Naive thymus-derived CD4-positive, alpha-beta T cell (primary cell): ENCODE measurements at regions not wholly inside any gene's neighbourhood (a gene's known extent, or its start where the extent isn't known, plus 50 kb on each side); places are given as distances from the start of the nearest gene placed in this dataset.

Source experiments
- ATAC-seq: fragments of 150-1000 bp; cut with Tn5 transposase; 2 replicates; pipeline ENCODE4 v1.10.0; 2021; ENCODE audit warnings: mild to moderate bottlenecking, moderate library complexity
- CTCF ChIA-PET: fragments of 350-600 bp; sonication (Branson Sonifier 250); formaldehyde crosslinking; loops from one replicate; lab custom pipeline; 2021; ENCODE audit warnings: antibody characterized with exemption; lab: Charles Lee
- POLR2A ChIA-PET: fragments of 350-600 bp; sonication (Branson Sonifier 250); formaldehyde crosslinking; loops from one replicate; lab custom pipeline; 2021; ENCODE audit warnings: antibody characterized with exemption, inconsistent platforms; lab: Charles Lee
- DNase-seq, 9 donors: peaks; one replicate each; pipeline versions ENCODE4 v3.0.0 to v3.0.0-alpha.2; 2020 to 2022; ENCODE audit warnings: mixed read lengths in 1 of 9
- H3K27ac ChIP-seq: one replicate; pipeline ENCODE4 v1.7.0; 2013; ENCODE audit warnings: mild to moderate bottlenecking, low read depth, low read length, moderate library complexity
- H3K27me3 ChIP-seq, 2 donors: one replicate each; pipeline ENCODE4 v1.7.0; 2013; ENCODE audit warnings: low read length in 2 of 2, mild to moderate bottlenecking in 2 of 2, moderate library complexity in 2 of 2; ENCODE audit not compliant: control insufficient read depth in 2 of 2, insufficient read depth in 2 of 2
- H3K36me3 ChIP-seq, 3 experiments: 1 replicate in 2 of 3; 2 replicates in 1 of 3; pipeline ENCODE4 v1.7.0; 2013; ENCODE audit warnings: low read length in 3 of 3, mild to moderate bottlenecking in 3 of 3, moderate library complexity in 1 of 3; ENCODE audit not compliant: insufficient read depth in 3 of 3, control insufficient read depth in 2 of 3
- H3K4me1 ChIP-seq, 2 donors: one replicate each; pipeline ENCODE4 v1.7.0; 2013; ENCODE audit warnings: low read length in 2 of 2, mild to moderate bottlenecking in 2 of 2, moderate library complexity in 1 of 2; ENCODE audit not compliant: control insufficient read depth in 2 of 2, insufficient read depth in 2 of 2
- H3K4me3 ChIP-seq: 2 replicates; pipeline ENCODE4 v1.7.0; 2013; ENCODE audit warnings: mild to moderate bottlenecking, low read length
- H3K9me3 ChIP-seq, 3 experiments: 1 replicate in 2 of 3; 2 replicates in 1 of 3; pipeline ENCODE4 v1.7.0; 2013; ENCODE audit warnings: low read length in 3 of 3; ENCODE audit not compliant: control insufficient read depth in 2 of 3
- H3K27ac Mint-ChIP-seq, 9 donors: one replicate each; pipeline ENCODE4 v1.8.0; 2020 to 2022; ENCODE audit warnings: mixed read lengths in 9 of 9, mild to moderate bottlenecking in 8 of 9, moderate library complexity in 5 of 9, inconsistent platforms in 2 of 9
- H3K27me3 Mint-ChIP-seq, 5 donors: one replicate each; pipeline ENCODE4 v1.8.0; 2021 to 2022; ENCODE audit warnings: mixed read lengths in 5 of 5, mild to moderate bottlenecking in 1 of 5
- H3K36me3 Mint-ChIP-seq, 5 donors: one replicate each; pipeline ENCODE4 v1.8.0; 2020 to 2022; ENCODE audit warnings: mixed read lengths in 5 of 5, mild to moderate bottlenecking in 3 of 5, inconsistent platforms in 1 of 5
- H3K4me1 Mint-ChIP-seq, 7 donors: one replicate each; pipeline ENCODE4 v1.8.0; 2020 to 2022; ENCODE audit warnings: mixed read lengths in 7 of 7, mild to moderate bottlenecking in 3 of 7, inconsistent platforms in 1 of 7
- H3K4me3 Mint-ChIP-seq, 10 donors: one replicate each; pipeline ENCODE4 v1.8.0; 2020 to 2022; ENCODE audit warnings: mild to moderate bottlenecking in 10 of 10, mixed read lengths in 10 of 10, moderate library complexity in 6 of 10, inconsistent platforms in 2 of 10
- H3K9me3 Mint-ChIP-seq, 11 donors: one replicate each; pipeline ENCODE4 v1.8.0; 2020 to 2022; ENCODE audit warnings: mixed read lengths in 11 of 11, mild to moderate bottlenecking in 4 of 11, inconsistent platforms in 1 of 11, moderate library complexity in 1 of 11
- intact Hi-C, 2 donors: fragments of 100-400 bp; cut with micrococcal nuclease; formaldehyde crosslinking; loops; one replicate each; pipeline ENCODE4 v1.15.1; 2023

- Mint-ChIP-seq H3K4me1 (no peaks in the 10 kb centered on the region), H3K4me3 (no peak overlapping the region), H3K36me3 (peaks cover 0 to 4% (median 0%) of the 10 kb centered on the region in 5 donors), H3K27ac (no peak overlapping the region), H3K9me3 (peaks cover 0 to 11% (median 3%) of the 10 kb centered on the region in 11 donors), H3K27me3 (peaks cover 0 to 24% (median 4%) of the 10 kb centered on the region in 5 donors)
- intact Hi-C loops: no loop called here
- ChIA-PET POLR2A (no interaction called here), CTCF (interaction anchor here (0.6 kb wide), 1 partner anchor 1967 kb away, joined by 3 read pairs; no protein-coding TSS in a partner anchor)
- no peak overlapping the region for H3K4me3 ChIP-seq
- ATAC-seq (no peak), DNase-seq (no peak)
- H3K27me3 ChIP-seq: no peaks in the 10 kb centered on the region
- H3K36me3 ChIP-seq: no peaks in the 10 kb centered on the region
- no peaks in the 10 kb centered on the region for H3K4me1 ChIP-seq
- H3K9me3 ChIP-seq: no peaks in the 10 kb centered on the region
- no peak overlapping the region for H3K27ac ChIP-seq
Measured at GRCh38 chr12:58225203-58225877, 284.0 kb downstream of the ATP23 start.

GRCh38 chr12:58233886-58234285 lies 292.5 kb downstream of the ATP23 start:
- peaks cover 0 to 10% (median 6%) of the 10 kb centered on the region in 11 donors for H3K9me3 Mint-ChIP-seq
- H3K4me1 ChIP-seq: no peaks in the 10 kb centered on the region
- no peak overlapping the region for H3K27ac ChIP-seq
- H3K36me3 Mint-ChIP-seq: peaks cover 0 to 4% (median 0%) of the 10 kb centered on the region in 5 donors
- H3K4me3 Mint-ChIP-seq: no peak overlapping the region
- H3K4me1 Mint-ChIP-seq: no peaks in the 10 kb centered on the region
- POLR2A ChIA-PET: no interaction called here
- CTCF ChIA-PET: no interaction called here
- H3K9me3 ChIP-seq: no peaks in the 10 kb centered on the region
- DNase-seq: no peak
- H3K36me3 ChIP-seq: no peaks in the 10 kb centered on the region
- no peaks in the 10 kb centered on the region for H3K27me3 ChIP-seq
- no peak overlapping the region for H3K27ac Mint-ChIP-seq
- ATAC-seq: no peak
- intact Hi-C loops: no loop called here
- H3K4me3 ChIP-seq: no peak overlapping the region
- H3K27me3 Mint-ChIP-seq: peaks cover 0 to 48% (median 25%) of the 10 kb centered on the region in 5 donors

DNA sequence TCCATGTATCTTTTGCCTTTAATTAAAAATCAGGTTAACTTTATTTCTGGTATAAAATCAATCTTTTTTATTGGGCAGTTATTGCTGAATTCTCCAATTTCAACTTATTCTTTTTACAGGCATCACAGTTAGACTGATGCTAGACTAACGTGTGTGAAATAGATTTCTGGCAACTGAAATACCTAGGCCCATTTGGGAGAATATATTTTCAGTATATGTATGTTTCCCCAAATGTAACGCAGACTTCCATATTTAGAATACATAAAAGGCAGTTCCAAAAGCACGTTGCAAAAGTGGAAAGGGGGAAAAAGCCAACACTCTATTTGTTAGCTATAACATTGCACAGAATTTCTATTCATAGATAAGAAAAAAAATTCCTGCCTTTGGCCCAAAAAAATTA lies 297.0 kb downstream of the ATP23 start:
- Histone ChIP-seq H3K9me3 (no peaks in the 10 kb centered on the region), H3K27me3 (no peaks in the 10 kb centered on the region), H3K36me3 (no peaks in the 10 kb centered on the region), H3K4me3 (no peak overlapping the region), H3K4me1 (no peaks in the 10 kb centered on the region), H3K27ac (no peak overlapping the region)
- H3K27ac Mint-ChIP-seq: no peak overlapping the region
- ATAC-seq: no peak
- no peaks in the 10 kb centered on the region for H3K4me1 Mint-ChIP-seq
- H3K27me3 Mint-ChIP-seq: peaks cover 0 to 50% (median 37%) of the 10 kb centered on the region in 5 donors
- no peaks in the 10 kb centered on the region for H3K36me3 Mint-ChIP-seq
- intact Hi-C loops: no loop called here
- ChIA-PET POLR2A (no interaction called here), CTCF (no interaction called here)
- no peak for DNase-seq
- H3K4me3 Mint-ChIP-seq: no peak overlapping the region
- peaks cover 0 to 4% (median 0%) of the 10 kb centered on the region in 11 donors for H3K9me3 Mint-ChIP-seq

DNA sequence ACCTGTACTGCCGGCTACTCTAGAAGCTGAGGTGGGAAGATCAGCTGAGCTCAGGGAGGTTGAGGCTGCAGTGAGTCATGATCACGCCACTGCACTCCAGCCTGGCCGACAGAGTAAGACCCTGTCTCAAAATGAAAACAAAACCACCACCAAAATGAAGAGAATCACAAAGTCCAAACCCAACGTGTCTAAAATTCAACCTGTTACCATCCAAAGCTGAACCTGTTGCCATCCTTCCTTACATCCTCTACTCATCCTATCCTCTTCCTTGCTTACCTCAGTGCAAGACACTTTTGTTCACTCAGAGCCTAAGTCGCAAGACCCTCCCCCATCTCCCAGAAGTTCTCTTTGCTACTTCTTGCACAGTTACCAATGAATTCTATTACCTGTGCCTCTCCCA lies 299.7 kb downstream of the ATP23 start:
- no peak overlapping the region for H3K4me3 ChIP-seq
- no peak overlapping the region for H3K4me3 Mint-ChIP-seq
- H3K36me3 Mint-ChIP-seq: no peaks in the 10 kb centered on the region
- no peaks in the 10 kb centered on the region for H3K27me3 ChIP-seq
- H3K9me3 ChIP-seq: no peaks in the 10 kb centered on the region
- no peak overlapping the region for H3K27ac Mint-ChIP-seq
- ChIA-PET POLR2A (no interaction called here), CTCF (no interaction called here)
- peaks cover 0 to 4% (median 0%) of the 10 kb centered on the region in 11 donors for H3K9me3 Mint-ChIP-seq
- H3K27me3 Mint-ChIP-seq: peaks cover 0 to 39% (median 24%) of the 10 kb centered on the region in 5 donors
- H3K4me1 Mint-ChIP-seq: no peaks in the 10 kb centered on the region
- ATAC-seq: no peak
- no peaks in the 10 kb centered on the region for H3K4me1 ChIP-seq
- intact Hi-C loops: no loop called here
- no peaks in the 10 kb centered on the region for H3K36me3 ChIP-seq
- H3K27ac ChIP-seq: no peak overlapping the region
- no peak for DNase-seq

DNA sequence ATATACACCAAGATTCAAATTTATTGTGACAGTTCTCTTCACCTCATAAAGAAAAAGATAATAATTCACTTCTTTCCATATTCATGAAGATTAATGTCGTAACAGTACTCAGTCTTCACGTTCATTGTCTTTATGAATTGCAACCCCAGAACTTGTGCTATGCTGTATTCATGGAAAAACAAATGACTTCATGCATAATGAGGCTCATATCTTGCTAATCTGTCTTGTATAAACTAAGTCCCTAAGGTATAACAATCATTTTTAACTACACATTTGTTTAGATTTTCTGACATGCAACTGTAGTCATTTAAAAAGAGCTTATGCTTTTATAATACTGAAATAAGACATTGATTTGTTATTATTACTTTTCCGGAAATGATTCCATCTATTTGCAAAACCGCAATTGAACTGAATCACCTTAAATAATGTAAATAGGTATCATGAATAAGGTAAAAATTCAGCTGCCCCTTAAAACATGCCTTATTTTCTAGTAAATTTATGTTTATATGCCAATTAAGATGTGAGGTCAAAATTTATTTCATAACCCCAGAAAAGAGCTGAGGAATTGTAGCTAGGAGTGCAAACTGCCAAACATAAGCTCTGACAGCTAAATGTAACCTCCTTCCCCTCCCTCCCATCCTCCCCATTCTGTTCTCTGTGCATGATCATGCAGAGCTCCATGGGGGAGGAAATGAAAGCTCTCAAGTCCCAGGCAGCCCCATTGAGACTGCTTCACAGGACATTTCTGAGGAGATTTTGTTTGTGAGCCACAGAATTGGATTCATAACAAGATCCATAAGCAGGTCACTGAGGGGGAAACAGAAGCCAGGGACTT lies 301.6 kb downstream of the ATP23 start:
- DNase-seq: no peak
- Histone ChIP-seq H3K4me3 (no peak overlapping the region), H3K9me3 (no peaks in the 10 kb centered on the region), H3K36me3 (no peaks in the 10 kb centered on the region), H3K4me1 (no peaks in the 10 kb centered on the region), H3K27me3 (no peaks in the 10 kb centered on the region), H3K27ac (no peak overlapping the region)
- POLR2A ChIA-PET: no interaction called here
- H3K9me3 Mint-ChIP-seq: peaks cover 0 to 7% (median 0%) of the 10 kb centered on the region in 11 donors
- peaks cover 0 to 28% (median 15%) of the 10 kb centered on the region in 5 donors for H3K27me3 Mint-ChIP-seq
- no peak for ATAC-seq
- H3K27ac Mint-ChIP-seq: no peak overlapping the region
- H3K4me1 Mint-ChIP-seq: no peaks in the 10 kb centered on the region
- intact Hi-C loops: no loop called here
- CTCF ChIA-PET: interaction anchor here (0.7 kb wide), 1 partner anchor 269 kb away, joined by 4 read pairs; no protein-coding TSS in a partner anchor
- no peak overlapping the region for H3K4me3 Mint-ChIP-seq
- no peaks in the 10 kb centered on the region for H3K36me3 Mint-ChIP-seq

- no peak overlapping the region for H3K4me3 ChIP-seq
- H3K4me1 Mint-ChIP-seq: no peaks in the 10 kb centered on the region
- no peaks in the 10 kb centered on the region for H3K9me3 ChIP-seq
- POLR2A ChIA-PET: no interaction called here
- no peaks in the 10 kb centered on the region for H3K36me3 ChIP-seq
- no peaks in the 10 kb centered on the region for H3K27me3 ChIP-seq
- H3K27me3 Mint-ChIP-seq: peaks cover 0 to 15% (median 13%) of the 10 kb centered on the region in 5 donors
- CTCF ChIA-PET: no interaction called here
- no peak overlapping the region for H3K27ac ChIP-seq
- ATAC-seq: no peak
- DNase-seq: no peak
- no peaks in the 10 kb centered on the region for H3K4me1 ChIP-seq
- intact Hi-C loops: no loop called here
- H3K36me3 Mint-ChIP-seq: no peaks in the 10 kb centered on the region
- H3K9me3 Mint-ChIP-seq: peaks cover 0 to 7% (median 0%) of the 10 kb centered on the region in 11 donors
- no peak overlapping the region for H3K4me3 Mint-ChIP-seq
- H3K27ac Mint-ChIP-seq: no peak overlapping the region
Measured at GRCh38 chr12:58247633-58248032, 306.3 kb downstream of the ATP23 start.
